ENCODE measurements at regions not wholly inside any gene's neighbourhood (a gene's known extent, or its start where the extent isn't known, plus 50 kb on each side); places are given as distances from the start of the nearest gene placed in this dataset.
"Not testable (repeated sequence)": the region's sequence is repeated elsewhere in the genome, so short reads cannot be mapped to it uniquely, and the experiment has no call there.

GRCh38 chr5:57402348-57402747 is 80.3 kb downstream of the ACTBL2 start:
- Histone ChIP-seq H3K4me3 (no peak overlapping the region), H3K27ac (no peak overlapping the region)

DNA sequence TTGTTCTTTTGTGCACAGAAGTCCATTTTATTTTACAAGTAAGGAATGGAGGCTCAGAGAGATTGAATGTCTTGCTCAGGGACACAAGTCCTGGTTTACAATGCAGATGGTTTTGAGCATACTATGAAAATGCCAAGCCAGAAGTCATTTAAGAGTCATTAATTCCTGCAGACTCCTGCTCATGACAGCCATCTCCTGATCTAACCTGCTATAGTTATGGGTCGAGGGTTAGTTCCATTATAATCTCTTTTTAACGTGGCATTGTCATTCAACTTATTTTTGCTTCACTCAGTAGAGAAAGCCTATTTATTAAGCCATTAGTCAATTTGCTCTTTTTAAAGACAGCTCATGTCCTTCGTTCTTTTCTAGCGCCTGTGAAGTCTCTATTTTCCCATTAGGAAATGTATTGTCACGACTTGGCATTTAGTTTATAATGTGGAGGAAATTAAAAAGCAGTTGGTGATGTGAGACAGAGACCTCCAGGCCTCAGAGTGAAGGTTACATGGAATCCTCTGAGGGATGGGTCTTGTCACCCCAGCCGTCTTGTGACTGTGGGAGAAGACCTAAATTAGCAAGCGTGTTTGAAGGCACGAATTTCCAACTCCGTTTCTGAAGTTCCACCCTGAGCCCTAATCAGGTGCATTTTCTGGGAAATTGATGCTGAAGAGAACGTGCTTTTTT is 84.1 kb downstream of the ACTBL2 start:
- Histone ChIP-seq H3K4me3 (no peak overlapping the region), H3K27ac (no peak overlapping the region)

DNA sequence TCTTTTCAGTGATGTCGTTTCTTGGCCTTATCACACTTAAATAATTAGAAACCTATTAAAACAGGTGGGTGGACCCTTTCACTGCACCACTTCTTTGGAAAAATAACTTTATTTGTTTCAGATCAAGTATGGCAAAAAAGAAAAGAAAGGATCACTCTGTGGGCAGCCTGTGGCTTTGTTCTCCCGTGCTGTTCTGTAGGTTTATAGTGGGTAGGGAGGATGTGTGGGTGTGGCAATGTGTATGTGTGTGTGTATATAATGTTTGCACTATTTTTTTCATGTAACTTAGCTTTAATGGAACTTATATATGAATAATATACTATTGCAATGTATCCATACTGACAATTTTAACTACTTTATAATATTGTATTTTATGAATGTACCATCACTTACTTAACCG is 85.9 kb downstream of the ACTBL2 start:
- Histone ChIP-seq H3K4me3 (no peak overlapping the region), H3K27ac (no peak overlapping the region)

DNA sequence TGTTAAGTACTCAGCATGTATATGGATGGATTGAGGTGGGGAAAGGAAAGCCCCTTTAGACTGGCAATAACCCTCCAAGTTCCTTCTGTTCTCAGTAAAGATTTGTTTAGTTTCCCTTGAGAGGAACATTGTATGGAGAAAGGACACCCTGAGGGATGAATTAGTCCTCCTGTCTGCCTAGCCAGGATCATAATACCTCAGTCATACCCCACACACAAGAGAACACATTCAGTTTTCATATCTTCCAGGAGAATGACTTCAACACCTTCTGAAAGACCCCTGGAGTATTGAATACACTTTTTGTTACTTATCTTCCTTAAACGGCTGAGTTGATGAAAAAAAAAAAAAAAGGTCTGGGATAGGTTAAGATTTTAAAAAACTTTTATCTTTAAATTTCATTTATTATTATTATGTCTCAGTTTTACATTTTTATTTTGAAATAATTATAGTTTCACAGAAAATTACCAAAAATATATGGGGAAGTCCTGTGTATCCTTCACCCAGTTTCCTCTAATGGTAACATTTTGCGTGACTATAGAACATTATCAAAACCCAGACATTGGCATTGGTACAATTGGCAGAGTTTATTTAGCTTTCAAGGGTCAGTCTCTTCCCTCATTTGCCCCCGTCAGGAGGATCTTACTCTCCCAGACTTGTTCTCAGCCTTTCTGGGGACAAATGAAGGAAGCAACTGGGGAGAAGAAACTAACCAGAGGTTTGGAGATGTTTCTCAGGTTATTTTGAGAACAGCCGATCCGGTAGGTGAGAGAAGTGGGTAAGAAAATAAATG is 88.0 kb downstream of the ACTBL2 start:
- Histone ChIP-seq H3K4me3 (no peak overlapping the region), H3K27ac (no peak overlapping the region)

DNA sequence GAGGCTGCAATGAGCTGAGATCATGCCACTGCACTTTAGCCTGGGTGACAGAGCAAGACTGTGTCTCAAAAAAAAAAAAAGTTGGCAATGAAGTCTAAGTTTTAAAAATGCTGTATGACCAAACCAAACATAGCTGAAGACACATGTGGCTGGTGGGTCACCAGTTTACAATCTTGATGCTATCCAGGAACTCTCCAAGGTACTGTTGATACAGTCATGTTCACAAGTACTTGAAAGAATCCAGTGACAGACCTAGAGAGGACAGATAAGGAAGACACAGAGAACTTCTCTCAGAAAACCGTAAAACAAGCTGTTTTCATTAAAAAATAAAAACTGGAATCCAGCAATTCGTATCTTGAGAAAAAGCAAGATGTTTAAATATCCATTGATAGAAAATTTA is 95.7 kb downstream of the ACTBL2 start:
- Histone ChIP-seq H3K27ac (no peak overlapping the region), H3K4me3 (no peak overlapping the region)

DNA sequence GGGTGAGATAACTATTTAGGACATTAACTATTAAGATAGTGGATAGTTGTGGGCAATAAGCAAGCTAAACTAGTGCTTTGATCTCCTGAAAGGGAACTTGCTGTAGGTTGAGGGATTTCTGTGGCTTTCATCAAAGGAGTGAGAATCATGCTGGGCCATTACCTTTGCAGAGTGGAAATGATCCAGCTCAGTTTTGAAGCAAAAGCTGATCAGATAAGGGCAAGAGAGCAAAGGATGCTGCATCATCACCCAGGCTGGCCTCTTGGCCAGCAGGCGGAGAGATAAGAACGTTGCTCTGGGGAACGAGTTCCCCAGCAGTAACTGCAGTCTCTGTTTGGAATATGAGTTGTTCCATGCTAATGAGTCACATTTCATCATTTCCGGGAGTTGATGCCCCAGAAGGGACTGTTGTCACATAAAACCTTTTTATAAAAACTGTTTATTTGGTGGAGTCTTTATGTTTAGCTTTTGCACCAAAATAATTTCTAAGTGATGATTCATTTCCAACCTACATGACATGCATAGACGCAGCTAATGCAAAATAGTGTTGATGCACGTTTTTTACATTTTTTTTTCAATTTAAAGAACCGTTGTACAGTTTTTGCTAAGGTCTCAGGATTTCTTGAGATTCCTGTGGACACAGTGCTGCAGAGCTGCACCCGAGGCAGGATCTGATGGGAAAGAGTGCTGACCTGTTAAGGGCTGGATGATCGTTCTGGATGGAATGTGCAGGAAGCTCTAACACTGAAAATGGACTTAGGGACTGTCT is 99.3 kb downstream of the ACTBL2 start:
- H3K4me3 ChIP-seq: no peak overlapping the region
- H3K27ac ChIP-seq: no peak overlapping the region

DNA sequence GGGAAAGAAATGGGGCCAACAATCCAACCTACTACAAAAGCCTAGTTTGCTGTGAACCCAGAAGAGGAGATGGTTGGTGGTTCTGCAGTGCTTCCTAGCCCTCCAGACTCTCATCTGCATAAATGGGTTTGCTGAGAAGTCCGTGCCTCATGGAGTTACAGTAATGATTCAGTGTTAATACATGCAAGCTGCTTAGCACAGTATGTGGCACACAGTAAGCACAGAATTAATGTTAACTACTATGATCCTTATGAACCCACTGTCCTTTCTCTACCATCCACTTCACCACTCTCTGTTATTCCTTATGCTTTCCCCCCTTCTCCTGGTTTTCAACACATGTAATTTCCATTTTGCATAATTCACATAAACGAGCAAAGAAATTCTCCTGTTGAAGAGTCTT is 100.0 kb downstream of the ACTBL2 start:
- Histone ChIP-seq H3K4me3 (no peak overlapping the region), H3K27ac (no peak overlapping the region)

GRCh38 chr5:57370376-57370775 is 112.2 kb downstream of the ACTBL2 start:
- no peak overlapping the region for H3K27ac ChIP-seq
- H3K4me3 ChIP-seq: no peak overlapping the region

- Histone ChIP-seq H3K4me3 (no peak overlapping the region), H3K27ac (no peak overlapping the region)
Observed at GRCh38 chr5:57368010-57368409, 114.6 kb downstream of the ACTBL2 start.

DNA sequence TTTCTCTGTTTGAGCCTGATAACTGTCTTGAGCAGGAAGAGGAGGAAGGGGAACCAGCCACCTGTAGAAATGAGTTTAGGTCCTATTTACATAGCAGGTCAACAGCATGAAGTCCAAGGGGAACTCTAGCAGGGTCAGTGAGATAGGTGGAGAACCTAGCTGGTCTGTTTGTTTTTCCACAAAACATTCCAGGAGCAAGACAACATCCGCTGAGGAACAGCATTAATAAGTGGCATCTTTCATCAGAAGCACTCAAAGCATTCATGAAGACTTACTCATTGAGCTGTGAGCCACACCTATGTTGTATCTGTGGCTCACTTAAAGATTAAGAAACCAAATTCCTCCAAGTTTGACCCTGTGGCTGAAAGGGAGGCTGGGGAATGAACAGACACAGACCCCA is 115.9 kb downstream of the ACTBL2 start:
- Histone ChIP-seq H3K27ac (no peak overlapping the region), H3K4me3 (no peak overlapping the region)

DNA sequence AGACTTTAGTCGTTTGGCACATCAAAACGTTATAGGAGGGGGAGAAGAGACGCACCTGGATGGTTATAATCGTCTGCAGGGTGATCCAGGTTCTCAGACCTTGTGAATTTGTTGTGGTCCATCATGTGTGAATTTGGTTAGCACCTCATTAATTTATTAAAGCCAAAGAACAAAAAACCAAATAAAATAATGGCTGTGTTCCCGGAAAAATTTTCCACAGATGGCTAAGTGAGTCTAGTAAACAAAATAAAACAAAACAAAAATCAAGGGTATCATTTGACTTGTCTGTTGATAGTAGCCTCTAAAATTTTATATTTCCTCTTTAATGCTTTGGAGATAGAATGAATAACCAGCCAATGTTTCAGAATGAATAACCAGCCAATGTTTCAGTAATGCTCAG is 119.7 kb downstream of the ACTBL2 start:
- no peak overlapping the region for H3K4me3 ChIP-seq
- H3K27ac ChIP-seq: no peak overlapping the region

DNA sequence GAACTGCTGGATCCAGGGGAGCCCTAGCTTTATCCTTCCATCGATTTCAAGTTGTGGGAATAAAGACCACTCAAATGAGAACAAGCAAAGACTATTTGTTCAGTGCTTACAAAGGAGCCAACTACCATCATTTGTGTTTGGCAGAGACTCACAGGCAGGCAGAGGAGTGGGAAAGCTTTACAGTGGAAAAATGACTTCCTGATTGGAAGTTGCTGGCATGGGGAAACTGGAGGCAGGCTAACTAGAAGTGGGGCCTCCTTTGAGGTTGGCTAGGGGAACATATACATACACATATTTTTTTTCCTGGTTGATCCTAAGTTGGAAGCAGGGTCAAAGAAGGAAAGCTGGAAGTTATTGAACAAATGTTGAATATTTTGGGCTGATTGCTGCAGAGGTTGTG is 121.7 kb downstream of the ACTBL2 start:
- no peak overlapping the region for H3K4me3 ChIP-seq
- no peak overlapping the region for H3K27ac ChIP-seq

GRCh38 chr5:57358796-57359592 is 123.6 kb downstream of the ACTBL2 start:
- no peak overlapping the region for H3K27ac ChIP-seq

GRCh38 chr5:57356850-57357249 is 125.8 kb downstream of the ACTBL2 start:
- peak overlapping the region in 2 of 7 experiments; percentile 13 to 23 for H3K4me3 ChIP-seq
- not testable (repeated sequence) for H3K27ac ChIP-seq

More at GRCh38 chr5:57358796-57359592, 123.6 kb downstream of the ACTBL2 start:
- H3K4me3 ChIP-seq: no peak overlapping the region

GRCh38 chr5:57349214-57349613 is 133.4 kb downstream of the ACTBL2 start:
- no peak overlapping the region for H3K27ac ChIP-seq
- no peak overlapping the region for H3K4me3 ChIP-seq

DNA sequence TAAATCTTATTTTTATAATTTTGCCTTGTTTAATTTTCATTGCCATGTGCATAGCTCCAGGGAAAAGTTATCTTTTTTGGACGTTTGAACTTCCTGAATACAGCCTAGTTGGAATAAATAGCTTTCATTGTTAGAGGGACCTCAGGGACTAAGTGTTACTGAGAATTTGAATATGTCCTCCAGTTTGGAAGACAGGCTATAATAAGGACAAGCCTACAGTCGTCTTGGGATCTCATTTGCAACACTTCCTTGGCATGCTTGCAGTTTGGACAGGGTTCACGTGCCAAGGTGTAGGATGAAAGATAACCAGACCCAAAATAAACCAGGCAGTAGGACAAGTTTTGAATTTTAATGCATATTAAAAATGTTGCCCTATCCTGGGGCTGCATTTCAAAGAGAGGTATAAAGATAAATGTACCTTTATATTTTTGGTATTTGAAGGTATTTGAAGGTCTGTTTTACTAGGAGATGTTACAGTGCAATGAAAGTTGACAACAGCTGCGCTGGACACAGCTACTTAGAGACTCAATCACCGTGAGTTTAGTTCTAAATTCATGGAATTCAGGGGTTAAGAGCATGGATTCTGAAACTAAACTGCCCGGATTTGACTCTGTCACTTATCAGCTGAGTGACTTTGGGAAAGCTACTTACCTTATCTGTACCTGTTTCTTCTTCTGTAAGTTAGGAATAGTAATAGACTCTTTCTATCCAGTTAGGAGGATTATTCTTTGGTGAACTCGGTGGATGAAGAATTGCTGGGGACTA is 134.1 kb downstream of the ACTBL2 start:
- H3K27ac ChIP-seq: no peak overlapping the region
- H3K4me3 ChIP-seq: no peak overlapping the region

GRCh38 chr5:57346328-57346727 is 136.3 kb downstream of the ACTBL2 start:
- Histone ChIP-seq H3K4me3 (no peak overlapping the region), H3K27ac (no peak overlapping the region)

GRCh38 chr5:57341380-57341979 is 141.1 kb downstream of the ACTBL2 start:
- H3K4me3 ChIP-seq: no peak overlapping the region

DNA sequence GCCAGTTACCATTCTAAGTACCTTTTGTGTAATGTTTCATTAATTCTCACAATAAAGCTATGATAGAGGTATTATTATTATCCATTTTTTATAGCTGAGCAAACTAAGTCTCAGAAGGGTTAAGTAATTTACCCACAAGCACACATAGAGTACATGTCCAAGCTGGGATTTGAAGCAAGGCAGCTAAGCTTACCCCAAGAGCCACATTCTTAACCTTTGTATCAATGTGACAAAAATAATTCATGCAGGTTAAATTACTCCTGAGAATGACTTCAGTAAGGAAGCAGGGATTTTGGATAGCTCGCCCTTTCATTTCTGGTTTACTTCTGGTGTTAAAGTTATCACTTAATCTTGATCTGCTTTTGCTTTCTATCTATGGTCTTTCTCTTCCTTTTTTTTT is 141.9 kb downstream of the ACTBL2 start:
- Histone ChIP-seq H3K4me3 (no peak overlapping the region), H3K27ac (no peak overlapping the region)

More at GRCh38 chr5:57341380-57341979, 141.1 kb downstream of the ACTBL2 start:
- H3K27ac ChIP-seq: no peak overlapping the region
